Upper lobe of left lung (tissue), 6 donors: ENCODE measurements at regions not wholly inside any gene's neighbourhood (a gene's known extent, or its start where the extent isn't known, plus 50 kb on each side); places are given as distances from the start of the nearest gene placed in this dataset.
A peak's percentile ranks its signal among the peaks of the same experiment; 100 is the strongest.

Experiments used
- ATAC-seq, 2 donors: fragments of 200-7000 bp; cut with Tn5 transposase; one replicate each; pipeline ENCODE4 v1.9.1; 2022; ENCODE audit warnings: mild to moderate bottlenecking in 2 of 2, moderate library complexity in 2 of 2; ENCODE audit not compliant: low FRiP score in 2 of 2
- DNase-seq, 2 donors: peaks; one replicate each; pipeline ENCODE4 v3.0.0-alpha.2; 2019 to 2020
- H3K27ac ChIP-seq, 4 donors: fragments of 200-600 bp; sonication (generic); one replicate each; pipeline ENCODE4 v1.5.1; 2016 to 2019
- H3K27me3 ChIP-seq, 4 donors: fragments of 200-600 bp; sonication (generic); one replicate each; pipeline ENCODE4 v1.5.1; 2017 to 2019
- H3K36me3 ChIP-seq, 4 donors: fragments of 200-600 bp; sonication (generic); one replicate each; pipeline ENCODE4 v1.5.1; 2016 to 2019
- H3K4me1 ChIP-seq, 4 donors: fragments of 200-600 bp; sonication (generic); one replicate each; pipeline ENCODE4 v1.5.1; 2018 to 2019
- H3K4me3 ChIP-seq, 4 donors: fragments of 200-600 bp; sonication (generic); one replicate each; pipeline ENCODE4 v1.5.1; 2017 to 2019; ENCODE audit warnings: mild to moderate bottlenecking in 2 of 4, moderate library complexity in 1 of 4
- H3K9me3 ChIP-seq, 4 donors: fragments of 200-600 bp; sonication (generic); one replicate each; pipeline ENCODE4 v1.5.1; 2018 to 2019
- CTCF ChIP-seq, 6 experiments: fragments of 450-650 bp in 4 of 6; fragments of 200-600 bp in 2 of 6; sonication (generic) in 2 of 6; IDR thresholded peaks; one replicate each; pipeline ENCODE4 v1.5.1; 2016 to 2019; ENCODE audit warnings: antibody characterized with exemption in 6 of 6
- EP300 ChIP-seq, 4 donors: sonication (generic); formaldehyde crosslinking; IDR thresholded peaks; one replicate each; pipeline ENCODE4 v1.5.1; 2017; ENCODE audit warnings: antibody characterized with exemption in 4 of 4, control low read depth in 2 of 4
- POLR2A ChIP-seq, 4 donors: fragments of 450-650 bp; IDR thresholded peaks; one replicate each; pipeline ENCODE4 v1.5.1; 2016 to 2017; ENCODE audit warnings: antibody characterized with exemption in 4 of 4, mild to moderate bottlenecking in 2 of 4
- POLR2AphosphoS5 ChIP-seq, 2 donors: sonication (generic); formaldehyde crosslinking; IDR thresholded peaks; one replicate each; pipeline ENCODE4 v1.5.1; 2017; ENCODE audit warnings: antibody characterized with exemption in 2 of 2
- WGBS, 2 donors: methylation state at CpG; one replicate each; pipeline ENCODE4 v1.1.5; 2017 to 2018; 5-methylcytosine and 5-hydroxymethylcytosine counted together
- donor health status: DM: no; HTN: no; CAD: no; lungs with moderate emphysema.
- donor health status: DM: no; HTN: yes; CAD: no; lungs with severe emphysema.

DNA sequence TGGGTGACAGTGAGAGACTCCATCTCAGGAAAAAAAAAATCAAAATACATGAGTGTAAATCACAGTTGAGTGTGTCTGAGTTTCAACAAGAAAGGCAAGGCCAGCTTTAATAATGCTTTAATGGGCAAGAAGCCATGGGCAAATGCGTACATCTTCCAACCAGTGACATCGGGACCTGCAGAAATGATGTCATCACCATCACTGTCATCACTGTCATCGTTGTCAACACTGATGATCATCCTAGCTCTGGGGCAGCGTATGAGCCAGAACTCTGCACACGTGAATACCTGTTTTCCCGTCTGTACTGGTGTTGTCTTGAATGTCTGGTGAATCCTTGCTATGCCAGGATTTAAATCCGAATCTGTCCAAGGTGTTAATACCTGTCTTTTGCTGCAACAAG, 712.5 kb downstream of the BRD1 start:
- ATAC-seq (no peak), DNase-seq (no peak)
- no peaks in the 10 kb centered on the region for H3K27me3 ChIP-seq
- H3K36me3 ChIP-seq: no peaks in the 10 kb centered on the region
- no peaks in the 10 kb centered on the region for H3K4me1 ChIP-seq
- no peak overlapping the region for H3K27ac ChIP-seq
- WGBS, 2 donors: 87 to 90% methylated on average over 7 of the region's 7 CpGs
- no peaks in the 10 kb centered on the region for H3K9me3 ChIP-seq
- TF ChIP-seq POLR2AphosphoS5 (IDR thresholded peaks at IDR 0.05) (no peak), CTCF (IDR thresholded peaks at IDR 0.05) (no peak), POLR2A (IDR thresholded peaks at IDR 0.05) (no peak), EP300 (IDR thresholded peaks at IDR 0.05) (no peak)
- no peak overlapping the region for H3K4me3 ChIP-seq

DNA sequence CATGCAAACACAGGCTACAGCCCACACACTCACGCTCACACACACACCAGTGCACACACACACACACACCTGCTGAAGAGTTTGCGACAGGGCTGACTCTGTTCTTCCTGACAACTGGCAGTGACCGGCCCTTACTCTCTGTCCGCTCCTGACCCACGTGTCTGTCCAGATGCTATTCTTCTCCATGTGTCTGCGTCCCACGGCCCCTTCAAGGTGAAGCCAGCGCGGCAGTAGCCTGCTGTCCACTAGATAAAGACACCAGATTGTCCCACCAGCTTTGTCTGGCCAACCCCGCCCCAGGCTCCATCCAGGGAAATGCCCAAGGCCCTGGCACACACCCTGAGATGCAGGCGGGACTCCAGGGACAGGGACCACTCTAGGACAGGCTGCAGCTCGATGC, 713.9 kb downstream of the BRD1 start:
- no peak overlapping the region for H3K4me3 ChIP-seq
- no peaks in the 10 kb centered on the region for H3K4me1 ChIP-seq
- H3K9me3 ChIP-seq: no peaks in the 10 kb centered on the region
- no peak overlapping the region for H3K27ac ChIP-seq
- no peak for TF ChIP-seq CTCF (IDR thresholded peaks at IDR 0.05)
- TF ChIP-seq EP300 (IDR thresholded peaks at IDR 0.05): no peak
- TF ChIP-seq POLR2AphosphoS5 (IDR thresholded peaks at IDR 0.05): no peak
- no peak for TF ChIP-seq POLR2A (IDR thresholded peaks at IDR 0.05)
- ATAC-seq (no peak), DNase-seq (no peak)
- no peaks in the 10 kb centered on the region for H3K36me3 ChIP-seq
- no peaks in the 10 kb centered on the region for H3K27me3 ChIP-seq
- 88 to 89% methylated on average over 10 to 12 of the region's 12 CpGs for WGBS, 2 donors

DNA sequence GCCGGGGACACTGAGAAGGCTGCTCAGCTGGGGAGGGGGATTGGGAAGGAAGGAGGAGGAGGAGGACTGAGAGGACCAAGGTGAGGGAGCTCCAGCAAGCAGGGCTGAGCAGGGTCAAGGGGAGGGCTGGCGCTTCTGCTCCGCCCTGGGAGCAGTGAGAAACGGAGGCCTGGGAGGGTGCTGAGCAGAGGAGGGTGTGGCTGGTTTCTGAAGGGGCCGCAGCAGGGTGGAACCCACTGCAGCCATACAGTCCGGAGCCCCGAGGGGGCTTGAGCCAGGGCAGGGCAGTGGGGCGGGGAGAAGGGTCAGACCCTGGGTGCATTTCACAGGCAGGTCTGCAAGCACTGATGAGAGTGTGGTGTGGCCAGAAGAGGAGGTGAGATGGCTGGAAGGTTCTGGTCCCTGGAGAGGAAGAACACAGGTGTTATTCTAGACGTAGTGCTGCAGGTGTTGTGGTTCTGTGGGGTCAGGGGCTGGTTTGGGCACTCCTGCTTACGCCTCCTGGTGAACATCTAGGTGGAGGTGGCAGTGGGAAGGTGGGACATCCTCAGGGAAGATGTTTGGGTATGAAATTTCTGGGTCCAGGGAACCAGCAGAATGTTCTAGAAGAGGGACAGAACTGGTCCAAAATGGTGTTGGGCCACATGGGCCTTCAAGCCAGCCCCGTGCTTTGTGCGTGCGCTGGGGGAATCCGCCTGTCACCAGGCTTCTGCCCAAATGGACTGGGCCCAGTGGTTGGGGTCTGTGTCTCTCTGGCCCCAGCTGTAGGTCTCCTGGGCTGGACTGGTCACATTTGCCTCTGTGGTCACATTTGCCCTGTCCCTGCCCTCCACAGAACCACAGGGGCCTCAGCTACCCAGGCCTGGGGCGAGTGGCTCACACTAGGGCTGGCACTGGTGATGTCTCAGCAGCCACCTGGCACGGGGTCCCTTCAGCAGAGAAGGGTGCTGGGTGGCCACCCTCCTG, 714.7 kb downstream of the BRD1 start:
- H3K9me3 ChIP-seq: no peaks in the 10 kb centered on the region
- H3K4me1 ChIP-seq: no peaks in the 10 kb centered on the region
- no peaks in the 10 kb centered on the region for H3K36me3 ChIP-seq
- H3K4me3 ChIP-seq: no peak overlapping the region
- no peak for DNase-seq
- ATAC-seq: peak in 1 of 2 donors; percentile 4
- no peaks in the 10 kb centered on the region for H3K27me3 ChIP-seq
- WGBS, 2 donors: 80 to 87% methylated on average over 16 of the region's 16 CpGs
- no peak overlapping the region for H3K27ac ChIP-seq
- TF ChIP-seq POLR2A (IDR thresholded peaks at IDR 0.05) (no peak), CTCF (IDR thresholded peaks at IDR 0.05) (no peak), POLR2AphosphoS5 (IDR thresholded peaks at IDR 0.05) (no peak), EP300 (IDR thresholded peaks at IDR 0.05) (no peak)

GRCh38 chr22:49112176-49112575, 715.5 kb downstream of the BRD1 start:
- H3K9me3 ChIP-seq: no peaks in the 10 kb centered on the region
- DNase-seq (no peak), ATAC-seq (no peak)
- no peaks in the 10 kb centered on the region for H3K27me3 ChIP-seq
- 90 to 92% methylated on average over 15 of the region's 15 CpGs for WGBS, 2 donors
- no peaks in the 10 kb centered on the region for H3K4me1 ChIP-seq
- TF ChIP-seq POLR2AphosphoS5 (IDR thresholded peaks at IDR 0.05) (no peak), POLR2A (IDR thresholded peaks at IDR 0.05) (no peak), EP300 (IDR thresholded peaks at IDR 0.05) (no peak), CTCF (IDR thresholded peaks at IDR 0.05) (no peak)
- no peak overlapping the region for H3K27ac ChIP-seq
- H3K4me3 ChIP-seq: no peak overlapping the region
- H3K36me3 ChIP-seq: no peaks in the 10 kb centered on the region

DNA sequence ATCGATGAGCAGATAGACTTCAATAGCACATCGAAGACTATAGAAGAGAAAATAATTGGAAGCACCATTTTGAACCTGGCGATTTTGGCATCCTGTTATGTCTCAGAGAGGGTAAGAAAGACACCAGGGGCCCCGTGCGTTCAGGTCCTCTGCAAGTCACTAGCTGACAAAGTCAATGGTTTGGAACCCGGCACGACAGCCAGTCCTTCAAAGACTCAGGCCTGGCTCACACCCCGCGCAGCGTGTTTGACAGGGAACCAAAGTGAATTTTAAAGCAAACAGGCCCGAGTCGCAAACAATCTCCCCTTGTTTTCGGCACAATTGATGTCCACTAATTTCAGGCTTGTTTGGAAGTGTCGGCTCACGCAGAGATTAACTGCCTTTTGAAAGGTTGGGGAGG, 716.6 kb downstream of the BRD1 start:
- ATAC-seq: no peak
- H3K27ac ChIP-seq: no peak overlapping the region
- no peaks in the 10 kb centered on the region for H3K9me3 ChIP-seq
- no peak for DNase-seq
- 66 to 78% methylated on average over 15 of the region's 15 CpGs for WGBS, 2 donors
- H3K4me3 ChIP-seq: no peak overlapping the region
- no peaks in the 10 kb centered on the region for H3K27me3 ChIP-seq
- TF ChIP-seq POLR2AphosphoS5 (IDR thresholded peaks at IDR 0.05) (no peak), CTCF (IDR thresholded peaks at IDR 0.05) (no peak), POLR2A (IDR thresholded peaks at IDR 0.05) (no peak), EP300 (IDR thresholded peaks at IDR 0.05) (no peak)
- no peaks in the 10 kb centered on the region for H3K36me3 ChIP-seq
- no peaks in the 10 kb centered on the region for H3K4me1 ChIP-seq
